ENCODE measurements at regions not wholly inside any gene's neighbourhood (a gene's known extent, or its start where the extent isn't known, plus 50 kb on each side); places are given as distances from the start of the nearest gene placed in this dataset.

DNA sequence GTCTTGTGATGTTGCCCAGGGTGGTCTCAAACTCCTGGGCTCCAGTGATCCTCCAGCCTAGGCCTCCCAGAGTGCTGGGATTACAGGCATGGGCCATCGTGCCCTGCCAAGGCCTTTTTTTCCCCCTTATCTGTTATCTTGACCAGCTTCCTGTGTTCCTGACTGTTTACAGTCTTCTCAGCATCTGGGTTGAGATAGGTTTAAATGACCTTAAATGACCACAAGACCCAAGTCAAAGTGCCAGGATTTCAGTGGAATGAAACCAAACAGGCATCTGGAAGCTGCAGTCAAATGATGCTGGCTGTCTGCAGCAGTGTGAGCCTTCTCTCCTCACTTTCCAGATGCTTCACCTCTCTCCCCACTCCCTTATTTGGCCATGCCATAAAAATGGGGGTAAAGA lies 114.2 kb upstream of the CLDN10 start:
- Histone ChIP-seq H3K36me3 (ENCODE audit: control insufficient read depth in 4 of 4, insufficient read depth in 3 of 4, low read depth in 1 of 4, low read length in 3 of 4) (no peaks in the 10 kb centered on the region), H3K4me1 (ENCODE audit: control insufficient read depth in 4 of 4, insufficient read depth in 4 of 4, low read length in 3 of 4) (no peaks in the 10 kb centered on the region), H3K4me3 (ENCODE audit: low read depth in 1 of 3, low read length in 3 of 3) (no peak overlapping the region), H3K27ac (ENCODE audit: low read depth in 1 of 2, low read length in 2 of 2) (no peak overlapping the region), H3K9ac (ENCODE audit: low read depth in 1 of 2, low read length in 2 of 2) (no peak overlapping the region), H3K27me3 (ENCODE audit: control insufficient read depth in 4 of 4, insufficient read depth in 4 of 4, low read length in 3 of 4) (no peaks in the 10 kb centered on the region), H3K9me3 (ENCODE audit: control insufficient read depth in 4 of 4, low read length in 3 of 4) (no peaks in the 10 kb centered on the region)
- WGBS: 19% methylated on average over 1 of the region's 1 CpG
- no peak for DNase-seq (ENCODE audit: low spot score)
- TF ChIP-seq RXRA (IDR thresholded peaks at IDR 0.05) (peak in 1 of 2 donors; percentile 31), NR2F2 (IDR thresholded peaks at IDR 0.05) (peak; percentile 14), YY1 (IDR thresholded peaks at IDR 0.05) (no peak)

DNA sequence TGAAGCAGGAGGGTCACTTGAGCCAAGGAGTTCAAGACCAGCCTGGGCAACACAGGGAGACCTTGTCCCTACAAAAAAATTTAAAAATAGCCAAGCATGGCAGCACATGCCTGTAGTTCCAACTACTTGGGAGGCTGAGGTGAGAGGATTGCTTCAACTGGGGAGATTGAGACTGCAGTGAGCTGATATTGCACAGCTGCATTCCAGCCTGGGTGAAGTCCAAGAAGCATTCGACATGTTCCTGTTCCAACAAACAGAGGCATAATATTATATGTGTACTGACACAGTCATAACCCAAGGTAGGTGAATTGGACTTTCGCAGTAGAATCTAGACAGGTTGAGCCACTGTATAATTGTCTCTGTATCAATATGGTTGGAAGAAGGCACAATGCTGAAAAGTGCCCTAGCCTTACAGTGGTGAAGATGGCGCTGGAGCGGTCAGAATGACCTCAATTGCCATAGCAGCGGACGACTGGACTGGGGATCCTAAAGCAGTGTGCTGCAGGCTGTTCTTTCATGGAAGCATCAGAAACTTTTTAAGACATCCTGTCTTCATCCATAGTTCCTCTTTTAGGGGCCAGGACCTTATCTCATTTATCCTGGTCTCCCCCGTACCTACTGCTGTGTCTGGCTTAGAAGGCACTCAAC lies 112.0 kb upstream of the CLDN10 start:
- no peaks in the 10 kb centered on the region for H3K27me3 ChIP-seq (ENCODE audit: control insufficient read depth in 4 of 4, insufficient read depth in 4 of 4, low read length in 3 of 4)
- H3K4me1 ChIP-seq (ENCODE audit: control insufficient read depth in 4 of 4, insufficient read depth in 4 of 4, low read length in 3 of 4): no peaks in the 10 kb centered on the region
- no peak for DNase-seq (ENCODE audit: low spot score)
- 86% methylated on average over 7 of the region's 7 CpGs for WGBS
- no peak overlapping the region for H3K27ac ChIP-seq (ENCODE audit: low read depth in 1 of 2, low read length in 2 of 2)
- TF ChIP-seq HNF4A (conservative IDR thresholded peaks at IDR 0.05) (no peak), GABPA (IDR thresholded peaks at IDR 0.05 in 1 of 2, conservative IDR thresholded peaks at IDR 0.05 in 1 of 2) (no peak), TAF1 (conservative IDR thresholded peaks at IDR 0.05) (no peak), FOXA1 (IDR thresholded peaks at IDR 0.05) (no peak), FOXA2 (IDR thresholded peaks at IDR 0.05) (no peak)
- TF ChIP-seq, protein P1, sequence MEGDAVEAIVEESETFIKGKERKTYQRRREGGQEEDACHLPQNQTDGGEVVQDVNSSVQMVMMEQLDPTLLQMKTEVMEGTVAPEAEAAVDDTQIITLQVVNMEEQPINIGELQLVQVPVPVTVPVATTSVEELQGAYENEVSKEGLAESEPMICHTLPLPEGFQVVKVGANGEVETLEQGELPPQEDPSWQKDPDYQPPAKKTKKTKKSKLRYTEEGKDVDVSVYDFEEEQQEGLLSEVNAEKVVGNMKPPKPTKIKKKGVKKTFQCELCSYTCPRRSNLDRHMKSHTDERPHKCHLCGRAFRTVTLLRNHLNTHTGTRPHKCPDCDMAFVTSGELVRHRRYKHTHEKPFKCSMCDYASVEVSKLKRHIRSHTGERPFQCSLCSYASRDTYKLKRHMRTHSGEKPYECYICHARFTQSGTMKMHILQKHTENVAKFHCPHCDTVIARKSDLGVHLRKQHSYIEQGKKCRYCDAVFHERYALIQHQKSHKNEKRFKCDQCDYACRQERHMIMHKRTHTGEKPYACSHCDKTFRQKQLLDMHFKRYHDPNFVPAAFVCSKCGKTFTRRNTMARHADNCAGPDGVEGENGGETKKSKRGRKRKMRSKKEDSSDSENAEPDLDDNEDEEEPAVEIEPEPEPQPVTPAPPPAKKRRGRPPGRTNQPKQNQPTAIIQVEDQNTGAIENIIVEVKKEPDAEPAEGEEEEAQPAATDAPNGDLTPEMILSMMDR (IDR thresholded peaks at IDR 0.05; ENCODE audit: low read depth, low read length, missing input control): no peak
- no peak overlapping the region for H3K4me3 ChIP-seq (ENCODE audit: low read depth in 1 of 3, low read length in 3 of 3)
- H3K9me3 ChIP-seq (ENCODE audit: control insufficient read depth in 4 of 4, low read length in 3 of 4): no peaks in the 10 kb centered on the region
- no peaks in the 10 kb centered on the region for H3K36me3 ChIP-seq (ENCODE audit: control insufficient read depth in 4 of 4, insufficient read depth in 3 of 4, low read depth in 1 of 4, low read length in 3 of 4)
- H3K9ac ChIP-seq (ENCODE audit: low read depth in 1 of 2, low read length in 2 of 2): no peak overlapping the region

DNA sequence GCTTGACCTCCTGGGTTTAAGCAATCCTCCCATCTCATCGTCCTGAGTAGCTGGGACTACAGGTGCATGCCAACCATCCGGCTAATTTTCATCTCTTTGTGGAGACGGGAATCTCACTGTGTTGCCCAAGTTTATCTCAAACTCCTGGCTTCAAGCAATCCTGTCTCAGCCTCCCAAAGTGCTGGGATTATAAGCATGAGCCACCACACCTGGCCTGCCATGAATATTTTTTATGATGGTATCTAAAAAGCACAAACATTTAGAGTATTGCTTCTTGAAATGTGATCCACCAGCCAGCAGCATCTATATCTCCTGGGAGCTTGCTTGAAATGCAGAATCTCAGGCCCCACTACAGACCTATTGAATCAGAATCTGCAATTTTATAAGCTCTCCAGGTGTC lies 111.2 kb upstream of the CLDN10 start:
- no peak for DNase-seq (ENCODE audit: low spot score)
- Histone ChIP-seq H3K4me3 (ENCODE audit: low read depth in 1 of 3, low read length in 3 of 3) (no peak overlapping the region), H3K27me3 (ENCODE audit: control insufficient read depth in 4 of 4, insufficient read depth in 4 of 4, low read length in 3 of 4) (no peaks in the 10 kb centered on the region), H3K9me3 (ENCODE audit: control insufficient read depth in 4 of 4, low read length in 3 of 4) (no peaks in the 10 kb centered on the region), H3K27ac (ENCODE audit: low read depth in 1 of 2, low read length in 2 of 2) (no peak overlapping the region), H3K9ac (ENCODE audit: low read depth in 1 of 2, low read length in 2 of 2) (no peak overlapping the region), H3K36me3 (ENCODE audit: control insufficient read depth in 4 of 4, insufficient read depth in 3 of 4, low read depth in 1 of 4, low read length in 3 of 4) (no peaks in the 10 kb centered on the region), H3K4me1 (ENCODE audit: control insufficient read depth in 4 of 4, insufficient read depth in 4 of 4, low read length in 3 of 4) (no peaks in the 10 kb centered on the region)
- TF ChIP-seq, protein P2, sequence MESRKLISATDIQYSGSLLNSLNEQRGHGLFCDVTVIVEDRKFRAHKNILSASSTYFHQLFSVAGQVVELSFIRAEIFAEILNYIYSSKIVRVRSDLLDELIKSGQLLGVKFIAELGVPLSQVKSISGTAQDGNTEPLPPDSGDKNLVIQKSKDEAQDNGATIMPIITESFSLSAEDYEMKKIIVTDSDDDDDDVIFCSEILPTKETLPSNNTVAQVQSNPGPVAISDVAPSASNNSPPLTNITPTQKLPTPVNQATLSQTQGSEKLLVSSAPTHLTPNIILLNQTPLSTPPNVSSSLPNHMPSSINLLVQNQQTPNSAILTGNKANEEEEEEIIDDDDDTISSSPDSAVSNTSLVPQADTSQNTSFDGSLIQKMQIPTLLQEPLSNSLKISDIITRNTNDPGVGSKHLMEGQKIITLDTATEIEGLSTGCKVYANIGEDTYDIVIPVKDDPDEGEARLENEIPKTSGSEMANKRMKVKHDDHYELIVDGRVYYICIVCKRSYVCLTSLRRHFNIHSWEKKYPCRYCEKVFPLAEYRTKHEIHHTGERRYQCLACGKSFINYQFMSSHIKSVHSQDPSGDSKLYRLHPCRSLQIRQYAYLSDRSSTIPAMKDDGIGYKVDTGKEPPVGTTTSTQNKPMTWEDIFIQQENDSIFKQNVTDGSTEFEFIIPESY (IDR thresholded peaks at IDR 0.05): no peak
- TF ChIP-seq, protein P3, sequence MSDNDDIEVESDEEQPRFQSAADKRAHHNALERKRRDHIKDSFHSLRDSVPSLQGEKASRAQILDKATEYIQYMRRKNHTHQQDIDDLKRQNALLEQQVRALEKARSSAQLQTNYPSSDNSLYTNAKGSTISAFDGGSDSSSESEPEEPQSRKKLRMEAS (IDR thresholded peaks at IDR 0.05): no peak
- TF ChIP-seq, protein P1 (IDR thresholded peaks at IDR 0.05; ENCODE audit: low read depth, low read length, missing input control): no peak
- TF ChIP-seq, protein P4, sequence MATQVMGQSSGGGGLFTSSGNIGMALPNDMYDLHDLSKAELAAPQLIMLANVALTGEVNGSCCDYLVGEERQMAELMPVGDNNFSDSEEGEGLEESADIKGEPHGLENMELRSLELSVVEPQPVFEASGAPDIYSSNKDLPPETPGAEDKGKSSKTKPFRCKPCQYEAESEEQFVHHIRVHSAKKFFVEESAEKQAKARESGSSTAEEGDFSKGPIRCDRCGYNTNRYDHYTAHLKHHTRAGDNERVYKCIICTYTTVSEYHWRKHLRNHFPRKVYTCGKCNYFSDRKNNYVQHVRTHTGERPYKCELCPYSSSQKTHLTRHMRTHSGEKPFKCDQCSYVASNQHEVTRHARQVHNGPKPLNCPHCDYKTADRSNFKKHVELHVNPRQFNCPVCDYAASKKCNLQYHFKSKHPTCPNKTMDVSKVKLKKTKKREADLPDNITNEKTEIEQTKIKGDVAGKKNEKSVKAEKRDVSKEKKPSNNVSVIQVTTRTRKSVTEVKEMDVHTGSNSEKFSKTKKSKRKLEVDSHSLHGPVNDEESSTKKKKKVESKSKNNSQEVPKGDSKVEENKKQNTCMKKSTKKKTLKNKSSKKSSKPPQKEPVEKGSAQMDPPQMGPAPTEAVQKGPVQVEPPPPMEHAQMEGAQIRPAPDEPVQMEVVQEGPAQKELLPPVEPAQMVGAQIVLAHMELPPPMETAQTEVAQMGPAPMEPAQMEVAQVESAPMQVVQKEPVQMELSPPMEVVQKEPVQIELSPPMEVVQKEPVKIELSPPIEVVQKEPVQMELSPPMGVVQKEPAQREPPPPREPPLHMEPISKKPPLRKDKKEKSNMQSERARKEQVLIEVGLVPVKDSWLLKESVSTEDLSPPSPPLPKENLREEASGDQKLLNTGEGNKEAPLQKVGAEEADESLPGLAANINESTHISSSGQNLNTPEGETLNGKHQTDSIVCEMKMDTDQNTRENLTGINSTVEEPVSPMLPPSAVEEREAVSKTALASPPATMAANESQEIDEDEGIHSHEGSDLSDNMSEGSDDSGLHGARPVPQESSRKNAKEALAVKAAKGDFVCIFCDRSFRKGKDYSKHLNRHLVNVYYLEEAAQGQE (IDR thresholded peaks at IDR 0.05): no peak
- TF ChIP-seq RXRA (IDR thresholded peaks at IDR 0.05) (no peak), NR2F2 (IDR thresholded peaks at IDR 0.05) (no peak), HNF4G (IDR thresholded peaks at IDR 0.05) (no peak)
- WGBS: 88% methylated on average over 3 of the region's 3 CpGs

All from liver (tissue), 8 donors.